Retina (tissue), 1 donor: ENCODE measurements at regions not wholly inside any gene's neighbourhood (a gene's known extent, or its start where the extent isn't known, plus 50 kb on each side); places are given as distances from the start of the nearest gene placed in this dataset.
A peak's percentile ranks its signal among the peaks of the same experiment; 100 is the strongest.

ENCODE experiments used
- DNase-seq: peaks from one replicate; pipeline ENCODE4 v3.0.0-alpha.2; 2016

DNA sequence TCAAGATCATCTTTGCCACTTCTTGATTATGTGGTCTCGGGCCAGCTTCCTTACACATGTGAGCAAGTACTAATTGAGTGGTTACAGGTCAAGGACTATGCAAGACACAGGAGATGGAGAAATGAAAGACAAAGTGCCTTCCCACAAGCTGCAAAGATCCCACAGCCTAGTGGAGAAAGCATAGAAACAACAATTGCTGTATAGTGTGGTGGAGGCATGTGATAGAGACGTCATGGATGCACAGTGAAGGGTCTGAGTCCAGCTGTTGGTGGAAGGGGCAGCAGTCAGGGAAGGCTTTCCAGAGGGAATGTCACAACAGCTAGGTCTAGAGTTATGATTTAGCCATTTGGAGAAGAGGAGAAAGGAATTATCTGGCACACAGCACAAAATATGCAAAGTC lies 210.6 kb downstream of the KDR start:
- no peak for DNase-seq

GRCh38 chr4:54913751-54914526 lies 211.5 kb downstream of the KDR start:
- no peak for DNase-seq

- DNase-seq, result no peak
Measured at GRCh38 chr4:54912155-54912554, 213.2 kb downstream of the KDR start.

- DNase-seq, result no peak
Measured at GRCh38 chr4:54909961-54910360, 215.4 kb downstream of the KDR start.

DNA sequence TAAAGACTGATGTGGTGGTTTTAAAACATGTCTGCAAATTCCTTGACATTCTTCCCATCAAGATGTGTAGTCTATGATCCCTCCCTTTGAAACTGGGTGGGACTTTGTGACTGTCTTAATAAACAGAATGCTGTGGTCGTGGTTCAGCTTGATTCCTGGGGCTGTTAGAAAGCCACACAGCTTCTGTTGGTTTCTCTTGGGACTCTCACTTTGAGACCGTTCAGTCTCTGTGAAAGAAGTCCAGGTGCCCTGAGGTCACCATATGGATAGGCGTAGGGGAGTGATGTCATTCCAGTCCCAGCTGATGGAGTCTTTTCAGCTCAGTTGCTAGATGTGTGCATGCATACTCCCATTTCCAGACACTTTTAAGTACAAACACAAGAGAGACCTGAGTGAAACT lies 216.6 kb downstream of the KDR start:
- DNase-seq, result no peak

GRCh38 chr4:54904953-54905352 lies 220.4 kb downstream of the KDR start:
- no peak for DNase-seq

GRCh38 chr4:54902976-54903375 lies 222.4 kb downstream of the KDR start:
- DNase-seq, result no peak

- no peak for DNase-seq
Measured at GRCh38 chr4:54902271-54902670, 223.1 kb downstream of the KDR start.

- no peak for DNase-seq
Measured at GRCh38 chr4:54901202-54901601, 224.2 kb downstream of the KDR start.

GRCh38 chr4:54898656-54899340 lies 226.6 kb downstream of the KDR start:
- DNase-seq, result no peak

DNA sequence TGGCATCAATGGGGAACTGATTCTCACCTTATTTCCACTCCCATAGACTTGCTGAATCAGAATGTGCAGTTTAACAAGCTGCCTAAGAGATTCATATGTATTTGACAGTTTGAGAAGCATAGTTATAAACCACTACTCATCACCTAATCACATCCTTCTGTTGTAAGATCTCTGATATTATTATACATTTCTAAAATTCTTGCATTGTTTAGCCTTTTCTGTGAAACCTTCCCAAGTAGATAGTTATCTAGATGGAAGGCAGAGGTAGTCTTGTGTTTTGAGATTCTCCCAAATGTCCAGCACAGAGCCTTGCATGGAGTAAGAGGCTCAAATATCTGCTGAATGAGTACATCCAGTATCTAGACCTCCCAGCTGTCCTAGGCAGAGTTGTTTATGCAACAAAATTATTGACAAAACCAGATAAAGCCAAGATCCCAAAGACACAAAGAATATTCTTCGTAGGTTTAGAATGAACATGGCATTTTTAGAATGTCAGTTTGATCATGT lies 227.3 kb downstream of the KDR start:
- no peak for DNase-seq

DNA sequence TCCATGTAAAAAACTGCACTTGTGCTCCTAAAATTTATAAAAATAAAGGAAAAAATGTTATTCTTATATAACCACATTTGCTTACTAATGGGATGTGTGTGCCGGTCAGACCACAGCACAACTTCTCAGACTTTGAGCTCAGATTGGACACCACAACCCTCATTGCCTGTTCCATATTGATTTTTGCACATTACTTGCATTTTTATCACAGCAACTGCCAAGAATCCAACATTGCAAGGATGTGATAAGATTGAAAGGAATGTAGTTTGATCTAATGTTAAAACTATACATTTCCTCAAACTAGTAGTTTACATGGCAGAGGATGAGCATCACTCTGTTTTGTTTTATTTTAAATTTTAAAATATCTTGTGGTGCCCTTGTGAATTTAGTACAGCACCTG lies 227.8 kb downstream of the KDR start:
- DNase-seq, result no peak

GRCh38 chr4:54882616-54883015 lies 224.9 kb downstream of the KIT start:
- DNase-seq, result no peak

GRCh38 chr4:54879576-54879975 lies 221.8 kb downstream of the KIT start:
- DNase-seq, result no peak

- DNase-seq, result no peak
Measured at GRCh38 chr4:54877006-54877405, 219.2 kb downstream of the KIT start.

GRCh38 chr4:54872261-54872660 lies 214.5 kb downstream of the KIT start:
- DNase-seq, result no peak

- DNase-seq, result no peak
Measured at GRCh38 chr4:54863571-54864255, 206.0 kb downstream of the KIT start.

DNA sequence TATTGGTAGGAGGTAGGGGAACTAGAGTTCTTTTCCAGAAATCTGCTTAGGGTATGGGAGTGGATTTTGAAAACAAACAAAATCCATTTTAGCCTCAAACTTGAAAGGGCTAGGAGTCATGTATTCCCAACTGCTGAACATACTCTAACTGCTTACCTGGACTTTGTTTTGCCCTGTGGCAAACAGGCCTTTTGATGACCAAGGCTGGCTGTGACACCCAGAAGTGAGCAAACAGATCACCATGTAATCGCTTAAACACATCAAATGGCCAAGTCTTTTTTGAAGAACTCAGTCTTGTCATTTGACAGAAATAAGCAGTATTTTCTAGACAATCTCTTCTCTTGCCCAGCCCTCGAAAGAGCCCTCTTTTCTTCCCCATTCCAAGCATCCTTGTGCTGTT lies 203.4 kb downstream of the KIT start:
- no peak for DNase-seq

DNA sequence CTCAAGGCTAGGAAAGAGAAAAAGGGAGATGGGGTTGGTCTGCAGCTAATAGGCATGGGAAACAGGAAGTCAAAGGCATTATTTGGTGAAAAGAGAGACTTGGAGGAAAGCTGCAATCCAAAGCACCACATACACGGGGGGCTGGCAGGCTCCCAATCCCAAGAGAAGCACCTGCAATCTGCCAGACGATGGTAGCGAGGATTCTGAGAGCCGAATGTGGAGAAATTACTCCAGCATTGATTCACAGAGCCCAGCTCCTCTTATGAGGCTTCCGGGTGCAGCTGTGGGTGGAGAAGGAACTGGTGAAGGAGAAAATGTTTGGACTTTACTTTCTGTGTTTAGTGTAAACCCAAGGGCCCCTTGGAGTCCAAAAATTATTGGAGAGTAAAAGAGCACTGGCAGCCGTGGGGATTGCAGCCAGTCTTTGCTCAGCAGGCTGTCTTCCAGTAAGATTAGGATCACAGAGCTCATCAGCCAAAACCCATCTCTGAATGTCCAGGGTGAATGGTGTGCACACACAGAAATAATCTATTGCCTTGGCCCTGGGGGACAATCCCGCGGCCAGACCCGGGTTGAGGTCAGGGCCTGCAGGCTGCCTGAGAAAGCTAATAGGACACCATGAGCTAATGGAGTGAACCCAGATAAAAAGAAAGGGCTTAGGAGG lies 197.6 kb downstream of the KIT start:
- DNase-seq, result peak; percentile 73

DNA sequence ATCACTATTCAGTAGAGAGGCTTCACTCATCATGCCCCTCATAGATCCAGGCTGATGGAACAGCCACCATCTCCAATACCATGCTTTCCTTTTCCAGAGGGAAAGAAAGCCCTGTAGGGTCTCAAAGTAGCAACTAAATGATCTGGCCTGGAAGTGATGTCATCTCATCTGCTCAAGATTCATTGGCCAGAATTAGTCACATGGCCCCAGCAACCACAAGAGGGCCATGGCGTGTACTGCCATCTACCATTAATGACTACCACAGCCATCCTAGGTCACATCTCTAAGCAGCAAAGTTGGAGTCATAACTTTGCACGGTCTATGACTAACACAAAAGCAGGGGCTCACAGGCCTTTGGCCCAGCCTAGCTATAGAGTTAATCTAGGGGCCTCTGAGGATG lies 194.8 kb downstream of the KIT start:
- DNase-seq, result no peak

- DNase-seq, result no peak
Measured at GRCh38 chr4:54852054-54852453, 194.3 kb downstream of the KIT start.

DNA sequence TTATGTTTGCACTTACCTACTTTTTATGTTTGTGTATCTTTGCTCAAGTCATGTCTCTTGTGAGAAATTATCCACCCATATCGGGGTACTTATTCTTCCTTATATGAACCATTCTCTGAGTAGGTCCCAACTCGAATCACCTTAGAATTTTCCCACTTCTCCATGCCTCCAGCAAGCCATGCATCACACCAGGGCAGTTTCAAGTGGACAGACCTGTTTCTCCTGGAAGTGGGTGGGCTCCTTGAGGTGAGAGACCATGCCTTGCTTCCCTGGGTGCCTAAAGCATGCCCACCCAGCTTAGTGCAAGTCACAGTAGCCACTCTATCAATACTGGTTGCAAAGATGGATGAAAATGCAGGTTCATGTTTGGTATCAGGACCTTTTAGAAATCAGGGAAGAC lies 187.2 kb downstream of the KIT start:
- no peak for DNase-seq

DNA sequence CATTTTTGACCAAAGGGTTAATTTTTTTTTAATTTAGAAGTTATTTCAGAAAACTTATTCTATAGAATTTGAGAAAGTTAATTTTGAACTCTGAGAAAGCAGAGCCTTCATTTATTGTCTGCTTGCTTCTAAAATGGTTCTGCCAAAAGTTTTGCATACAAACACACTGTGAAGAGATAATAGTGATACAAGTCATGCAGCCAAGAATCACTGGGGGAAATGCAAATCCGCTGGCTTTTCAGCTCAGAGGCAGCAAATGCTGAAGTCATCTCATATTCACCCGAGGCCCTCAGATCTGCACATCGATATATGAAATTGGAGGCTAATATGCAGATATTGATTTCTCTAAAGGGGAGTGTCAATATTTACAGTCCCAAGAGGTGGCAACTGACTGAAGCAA lies 186.2 kb downstream of the KIT start:
- DNase-seq, result no peak
